ENCODE measurements at regions not wholly inside any gene's neighbourhood (a gene's known extent, or its start where the extent isn't known, plus 50 kb on each side); places are given as distances from the start of the nearest gene placed in this dataset.

GRCh38 chr5:118555727-118556126 is 432.6 kb downstream of the DTWD2 start:
- no peak for DNase-seq (ENCODE audit: low spot score)
- in situ Hi-C loops (cut with MboI; ENCODE audit: low sequenced_read_pairs, unreplicated experiment), result no loop called here
- TF ChIP-seq, protein P1, sequence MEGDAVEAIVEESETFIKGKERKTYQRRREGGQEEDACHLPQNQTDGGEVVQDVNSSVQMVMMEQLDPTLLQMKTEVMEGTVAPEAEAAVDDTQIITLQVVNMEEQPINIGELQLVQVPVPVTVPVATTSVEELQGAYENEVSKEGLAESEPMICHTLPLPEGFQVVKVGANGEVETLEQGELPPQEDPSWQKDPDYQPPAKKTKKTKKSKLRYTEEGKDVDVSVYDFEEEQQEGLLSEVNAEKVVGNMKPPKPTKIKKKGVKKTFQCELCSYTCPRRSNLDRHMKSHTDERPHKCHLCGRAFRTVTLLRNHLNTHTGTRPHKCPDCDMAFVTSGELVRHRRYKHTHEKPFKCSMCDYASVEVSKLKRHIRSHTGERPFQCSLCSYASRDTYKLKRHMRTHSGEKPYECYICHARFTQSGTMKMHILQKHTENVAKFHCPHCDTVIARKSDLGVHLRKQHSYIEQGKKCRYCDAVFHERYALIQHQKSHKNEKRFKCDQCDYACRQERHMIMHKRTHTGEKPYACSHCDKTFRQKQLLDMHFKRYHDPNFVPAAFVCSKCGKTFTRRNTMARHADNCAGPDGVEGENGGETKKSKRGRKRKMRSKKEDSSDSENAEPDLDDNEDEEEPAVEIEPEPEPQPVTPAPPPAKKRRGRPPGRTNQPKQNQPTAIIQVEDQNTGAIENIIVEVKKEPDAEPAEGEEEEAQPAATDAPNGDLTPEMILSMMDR (IDR thresholded peaks at IDR 0.05; ENCODE audit: borderline replicate concordance, control extremely low read depth, extremely low read depth, insufficient read depth, missing control alignments), result no peak

GRCh38 chr5:118554981-118555380 is 433.4 kb downstream of the DTWD2 start:
- in situ Hi-C loops (cut with MboI; ENCODE audit: low sequenced_read_pairs, unreplicated experiment), result no loop called here
- DNase-seq (ENCODE audit: low spot score), result no peak
- TF ChIP-seq, protein P1 (IDR thresholded peaks at IDR 0.05; ENCODE audit: borderline replicate concordance, control extremely low read depth, extremely low read depth, insufficient read depth, missing control alignments), result no peak

GRCh38 chr5:118554241-118554640 is 434.1 kb downstream of the DTWD2 start:
- TF ChIP-seq, protein P1 (IDR thresholded peaks at IDR 0.05; ENCODE audit: borderline replicate concordance, control extremely low read depth, extremely low read depth, insufficient read depth, missing control alignments), result no peak
- no peak for DNase-seq (ENCODE audit: low spot score)
- in situ Hi-C loops (cut with MboI; ENCODE audit: low sequenced_read_pairs, unreplicated experiment), result no loop called here

DNA sequence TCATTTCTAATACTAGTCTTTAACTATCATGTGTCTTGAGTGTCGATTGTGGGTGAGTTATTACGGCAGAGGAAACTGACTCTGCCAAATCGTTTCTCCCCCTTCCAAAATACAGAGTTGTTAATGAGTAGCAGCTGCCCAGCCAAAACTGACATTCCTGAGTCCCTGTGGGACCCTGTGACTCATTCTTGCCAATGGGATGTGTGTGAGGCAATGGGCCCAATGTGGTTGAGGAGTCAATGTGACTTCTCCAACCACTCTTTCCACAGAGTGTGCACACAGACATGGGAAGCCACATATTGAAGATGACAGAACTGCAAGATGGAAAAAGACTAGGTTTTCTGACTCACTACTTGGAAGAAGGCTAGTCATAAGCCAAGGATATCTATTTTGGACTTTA is 434.7 kb downstream of the DTWD2 start:
- DNase-seq (ENCODE audit: low spot score), result no peak
- TF ChIP-seq, protein P1 (IDR thresholded peaks at IDR 0.05; ENCODE audit: borderline replicate concordance, control extremely low read depth, extremely low read depth, insufficient read depth, missing control alignments), result no peak
- in situ Hi-C loops (cut with MboI; ENCODE audit: low sequenced_read_pairs, unreplicated experiment), result no loop called here

DNA sequence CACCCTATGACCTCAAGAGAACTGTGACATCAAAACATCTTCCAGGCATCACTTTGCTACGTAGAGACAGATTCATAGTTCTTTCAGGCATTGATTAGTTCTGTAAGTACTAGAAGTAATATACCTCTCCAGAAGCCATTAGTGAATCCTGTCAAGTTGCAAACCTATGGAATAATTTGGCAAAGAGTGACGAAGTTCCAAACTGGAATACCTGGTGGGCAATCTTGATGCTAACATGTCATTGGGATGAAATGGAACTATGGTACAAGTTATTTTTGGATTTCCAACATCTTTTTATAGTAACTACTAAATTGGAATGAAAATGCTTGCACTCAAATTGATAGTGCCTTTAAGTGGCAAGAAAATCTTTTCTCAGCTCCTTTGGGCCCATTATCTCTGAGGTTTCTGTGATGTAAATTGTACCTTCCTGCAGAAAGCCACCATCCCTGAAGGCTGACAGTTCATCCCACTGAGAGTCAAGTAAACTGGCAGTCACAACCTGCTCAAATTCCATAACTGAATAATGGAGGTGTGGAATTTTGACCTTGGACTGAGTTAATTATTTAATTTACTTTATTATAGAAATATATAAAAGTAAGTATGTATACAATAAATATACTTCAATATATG is 435.5 kb downstream of the DTWD2 start:
- TF ChIP-seq, protein P1 (IDR thresholded peaks at IDR 0.05; ENCODE audit: borderline replicate concordance, control extremely low read depth, extremely low read depth, insufficient read depth, missing control alignments), result no peak
- in situ Hi-C loops (cut with MboI; ENCODE audit: low sequenced_read_pairs, unreplicated experiment), result no loop called here
- no peak for DNase-seq (ENCODE audit: low spot score)

DNA sequence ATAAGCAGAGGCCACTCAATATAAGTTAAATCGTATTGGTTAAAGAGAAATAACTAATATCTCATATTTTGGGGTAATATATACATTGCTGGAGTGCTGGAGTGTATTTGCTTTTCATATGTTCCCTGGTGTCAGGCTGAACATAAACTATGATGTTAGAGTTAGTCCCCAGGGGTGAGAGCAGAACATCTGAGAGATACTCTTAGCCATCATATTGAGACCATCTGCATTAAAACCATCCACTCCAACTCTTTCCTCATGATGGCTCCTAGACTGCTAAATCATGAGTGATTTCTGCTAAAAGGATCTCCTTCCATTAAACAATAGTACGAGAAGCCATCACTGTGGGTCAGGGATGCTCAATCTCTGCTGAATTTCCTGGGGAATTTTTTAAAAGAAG is 436.2 kb downstream of the DTWD2 start:
- TF ChIP-seq, protein P1 (IDR thresholded peaks at IDR 0.05; ENCODE audit: borderline replicate concordance, control extremely low read depth, extremely low read depth, insufficient read depth, missing control alignments), result no peak
- DNase-seq (ENCODE audit: low spot score), result no peak
- in situ Hi-C loops (cut with MboI; ENCODE audit: low sequenced_read_pairs, unreplicated experiment), result no loop called here
